Uterus (tissue), 3 donors: ENCODE measurements at regions not wholly inside any gene's neighbourhood (a gene's known extent, or its start where the extent isn't known, plus 50 kb on each side); places are given as distances from the start of the nearest gene placed in this dataset.

ENCODE experiments used
- DNase-seq, 2 donors: peaks; one replicate each; pipeline ENCODE4 v3.0.0-alpha.2; 2019 to 2020
- H3K27ac ChIP-seq, 2 donors: fragments of 200-600 bp; sonication (generic); 1 replicate in 1 of 2; 2 replicates in 1 of 2; pipeline ENCODE4 v1.5.1; 2016 to 2018
- H3K27me3 ChIP-seq, 2 donors: fragments of 200-600 bp; sonication (generic); one replicate each; pipeline ENCODE4 v1.5.1; 2018 to 2019; ENCODE audit warnings: control low read depth in 1 of 2
- H3K36me3 ChIP-seq, 2 donors: fragments of 200-600 bp; sonication (generic); one replicate each; pipeline ENCODE4 v1.5.1; 2019; ENCODE audit warnings: control low read depth in 1 of 2
- H3K4me1 ChIP-seq, 2 donors: fragments of 200-600 bp; sonication (generic); one replicate each; pipeline ENCODE4 v1.5.1; 2018 to 2019; ENCODE audit warnings: control low read depth in 1 of 2
- H3K4me3 ChIP-seq, 2 donors: fragments of 200-600 bp; sonication (generic); 1 replicate in 1 of 2; 2 replicates in 1 of 2; pipeline ENCODE4 v1.5.1; 2018 to 2019; ENCODE audit warnings: mild to moderate bottlenecking in 1 of 2
- H3K9me3 ChIP-seq, 2 donors: fragments of 200-600 bp; sonication (generic); one replicate each; pipeline ENCODE4 v1.5.1; 2019; ENCODE audit warnings: control low read depth in 1 of 2
- CTCF ChIP-seq, 4 experiments: fragments of 200-600 bp in 2 of 4; fragments of 450-650 bp in 2 of 4; sonication (generic) in 2 of 4; IDR thresholded peaks; one replicate each; pipeline ENCODE4 v1.5.1; 2016 to 2019; ENCODE audit warnings: antibody characterized with exemption in 4 of 4, mild to moderate bottlenecking in 2 of 4, moderate library complexity in 1 of 4
- POLR2A ChIP-seq, 2 donors: fragments of 450-650 bp; IDR thresholded peaks; one replicate each; pipeline ENCODE4 v1.6.1; 2016; ENCODE audit warnings: antibody characterized with exemption in 2 of 2, mild to moderate bottlenecking in 1 of 2, moderate library complexity in 1 of 2
- intact Hi-C: fragments of 100-400 bp; cut with DNase I; formaldehyde crosslinking; loops from one replicate; pipeline ENCODE4 v1.15.1; 2023; ENCODE audit warnings: low total_unique reads
- donor health status: DM: yes; HTN: yes; CAD: no.

GRCh38 chr10:36171953-36172940 lies 530.2 kb upstream of the FZD8 start:
- intact Hi-C loops: no loop called here
- no peak for DNase-seq
- TF ChIP-seq CTCF (IDR thresholded peaks at IDR 0.05) (no peak), POLR2A (IDR thresholded peaks at IDR 0.05) (no peak)
- no peak overlapping the region for H3K4me3 ChIP-seq
- no peaks in the 10 kb centered on the region for H3K36me3 ChIP-seq
- no peak overlapping the region for H3K27ac ChIP-seq
- H3K27me3 ChIP-seq: no peaks in the 10 kb centered on the region
- no peaks in the 10 kb centered on the region for H3K4me1 ChIP-seq
- H3K9me3 ChIP-seq: no peaks in the 10 kb centered on the region

- intact Hi-C loops: no loop called here
- Histone ChIP-seq H3K4me1 (no peaks in the 10 kb centered on the region), H3K27me3 (no peaks in the 10 kb centered on the region), H3K36me3 (no peaks in the 10 kb centered on the region), H3K9me3 (no peaks in the 10 kb centered on the region), H3K4me3 (no peak overlapping the region), H3K27ac (no peak overlapping the region)
- DNase-seq: no peak
- no peak for TF ChIP-seq CTCF (IDR thresholded peaks at IDR 0.05)
- TF ChIP-seq POLR2A (IDR thresholded peaks at IDR 0.05): no peak
Observed at GRCh38 chr10:36171556-36171952, 529.5 kb upstream of the FZD8 start.

- Histone ChIP-seq H3K36me3 (no peaks in the 10 kb centered on the region), H3K27me3 (no peaks in the 10 kb centered on the region), H3K4me1 (no peaks in the 10 kb centered on the region), H3K27ac (no peak overlapping the region), H3K4me3 (no peak overlapping the region), H3K9me3 (no peaks in the 10 kb centered on the region)
- DNase-seq: no peak
- no peak for TF ChIP-seq POLR2A (IDR thresholded peaks at IDR 0.05)
- TF ChIP-seq CTCF (IDR thresholded peaks at IDR 0.05): no peak
- intact Hi-C loops: no loop called here
Observed at GRCh38 chr10:36170943-36171501, 528.9 kb upstream of the FZD8 start.

- Histone ChIP-seq H3K4me3 (no peak overlapping the region), H3K9me3 (no peaks in the 10 kb centered on the region), H3K36me3 (no peaks in the 10 kb centered on the region), H3K27me3 (no peaks in the 10 kb centered on the region), H3K27ac (no peak overlapping the region), H3K4me1 (no peaks in the 10 kb centered on the region)
- DNase-seq: no peak
- intact Hi-C loops: no loop called here
- TF ChIP-seq CTCF (IDR thresholded peaks at IDR 0.05) (no peak), POLR2A (IDR thresholded peaks at IDR 0.05) (no peak)
Observed at GRCh38 chr10:36170142-36170719, 528.1 kb upstream of the FZD8 start.

GRCh38 chr10:36168777-36169176 lies 526.7 kb upstream of the FZD8 start:
- DNase-seq: no peak
- H3K4me1 ChIP-seq: no peaks in the 10 kb centered on the region
- no peaks in the 10 kb centered on the region for H3K9me3 ChIP-seq
- intact Hi-C loops: no loop called here
- H3K36me3 ChIP-seq: no peaks in the 10 kb centered on the region
- no peak for TF ChIP-seq POLR2A (IDR thresholded peaks at IDR 0.05)
- no peak for TF ChIP-seq CTCF (IDR thresholded peaks at IDR 0.05)
- H3K4me3 ChIP-seq: no peak overlapping the region
- no peaks in the 10 kb centered on the region for H3K27me3 ChIP-seq
- no peak overlapping the region for H3K27ac ChIP-seq
